ENCODE measurements at regions not wholly inside any gene's neighbourhood (a gene's known extent, or its start where the extent isn't known, plus 50 kb on each side); places are given as distances from the start of the nearest gene placed in this dataset.

DNA sequence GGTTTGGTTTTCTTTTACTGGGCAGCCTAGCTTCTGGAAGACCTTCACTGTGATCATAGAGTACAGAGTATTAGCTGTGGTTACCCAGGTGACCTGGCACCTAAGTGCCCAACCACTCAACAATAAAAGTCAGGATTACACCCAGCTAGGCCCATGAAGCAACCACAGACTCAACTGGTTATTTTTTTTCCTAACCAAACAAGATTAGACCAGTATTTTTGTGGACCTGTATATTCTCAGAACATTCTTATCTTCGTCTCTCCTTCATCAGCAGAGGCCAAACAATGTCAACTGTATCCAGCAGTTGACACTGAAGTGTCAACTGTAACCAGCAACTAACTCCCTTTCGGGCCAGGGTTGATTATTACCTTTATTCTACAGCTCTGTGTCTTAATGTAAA, 289.2 kb upstream of the SLC39A10 start:
- intact Hi-C loops (cut with DNase I): no loop called here
- Histone ChIP-seq H3K9me3 (no peaks in the 10 kb centered on the region), H3K36me3 (no peaks in the 10 kb centered on the region), H3K4me1 (no peaks in the 10 kb centered on the region), H3K4me3 (no peak overlapping the region), H3K27ac (no peak overlapping the region), H3K27me3 (no peaks in the 10 kb centered on the region)
- FAIRE-seq: no peak
- WGBS, 2 donors: 39 to 43% methylated on average over 2 of the region's 2 CpGs
- no peak for ATAC-seq
- TF ChIP-seq, protein P1, sequence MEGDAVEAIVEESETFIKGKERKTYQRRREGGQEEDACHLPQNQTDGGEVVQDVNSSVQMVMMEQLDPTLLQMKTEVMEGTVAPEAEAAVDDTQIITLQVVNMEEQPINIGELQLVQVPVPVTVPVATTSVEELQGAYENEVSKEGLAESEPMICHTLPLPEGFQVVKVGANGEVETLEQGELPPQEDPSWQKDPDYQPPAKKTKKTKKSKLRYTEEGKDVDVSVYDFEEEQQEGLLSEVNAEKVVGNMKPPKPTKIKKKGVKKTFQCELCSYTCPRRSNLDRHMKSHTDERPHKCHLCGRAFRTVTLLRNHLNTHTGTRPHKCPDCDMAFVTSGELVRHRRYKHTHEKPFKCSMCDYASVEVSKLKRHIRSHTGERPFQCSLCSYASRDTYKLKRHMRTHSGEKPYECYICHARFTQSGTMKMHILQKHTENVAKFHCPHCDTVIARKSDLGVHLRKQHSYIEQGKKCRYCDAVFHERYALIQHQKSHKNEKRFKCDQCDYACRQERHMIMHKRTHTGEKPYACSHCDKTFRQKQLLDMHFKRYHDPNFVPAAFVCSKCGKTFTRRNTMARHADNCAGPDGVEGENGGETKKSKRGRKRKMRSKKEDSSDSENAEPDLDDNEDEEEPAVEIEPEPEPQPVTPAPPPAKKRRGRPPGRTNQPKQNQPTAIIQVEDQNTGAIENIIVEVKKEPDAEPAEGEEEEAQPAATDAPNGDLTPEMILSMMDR (IDR thresholded peaks at IDR 0.05): no peak
- no peak for DNase-seq

DNA sequence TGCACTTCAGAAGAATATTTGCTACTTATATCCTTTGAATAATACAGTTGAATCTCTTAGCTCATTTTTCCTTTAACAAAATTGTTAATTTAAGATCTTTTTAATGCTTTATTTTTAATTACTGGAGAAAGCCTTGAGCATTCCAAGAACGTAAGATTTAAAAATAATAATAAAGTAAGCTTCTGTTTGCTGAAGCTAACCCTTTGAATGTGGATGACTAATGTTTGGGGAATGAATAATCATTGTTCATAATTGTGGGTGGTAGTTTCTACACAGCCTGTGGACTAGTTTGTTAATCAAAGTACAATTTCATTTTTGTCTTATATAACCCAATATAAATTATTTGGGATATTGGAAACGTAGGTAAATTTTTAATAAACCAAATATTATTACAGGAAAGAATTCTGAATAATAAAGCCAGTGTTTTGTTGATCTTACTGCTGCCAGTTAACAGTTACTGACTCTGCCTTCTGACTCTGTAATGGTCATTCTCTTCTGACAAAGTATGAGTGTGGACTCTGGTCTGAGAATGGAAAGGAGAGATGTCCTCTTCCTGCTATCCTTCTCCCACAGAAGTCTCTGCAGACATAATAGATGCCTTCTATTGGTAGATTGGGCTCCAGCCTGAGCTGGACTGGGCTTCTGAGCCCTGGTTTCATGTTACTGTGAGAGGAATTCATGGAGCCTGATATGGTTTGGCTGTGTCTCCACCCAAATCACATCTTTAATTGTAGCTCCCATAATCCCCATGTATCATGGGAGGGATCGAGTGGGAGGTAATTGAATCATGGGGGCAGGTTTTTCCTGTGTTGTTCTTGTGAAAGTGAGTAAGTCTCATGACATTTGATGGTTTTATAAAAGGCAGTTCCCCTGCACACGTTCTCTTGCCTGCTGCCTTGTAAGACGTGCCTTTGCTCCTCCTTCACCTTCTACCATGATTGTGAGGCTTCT, 292.7 kb upstream of the SLC39A10 start:
- no peak overlapping the region for H3K4me3 ChIP-seq
- DNase-seq (no peak), FAIRE-seq (no peak), ATAC-seq (peak in 1 of 4 donors; percentile 72)
- intact Hi-C loops (cut with DNase I): no loop called here
- H3K27me3 ChIP-seq: no peaks in the 10 kb centered on the region
- 46 to 51% methylated on average over 5 of the region's 5 CpGs for WGBS, 2 donors
- no peaks in the 10 kb centered on the region for H3K36me3 ChIP-seq
- TF ChIP-seq, protein P1 (IDR thresholded peaks at IDR 0.05): no peak
- no peak overlapping the region for H3K27ac ChIP-seq
- no peaks in the 10 kb centered on the region for H3K9me3 ChIP-seq
- H3K4me1 ChIP-seq: no peaks in the 10 kb centered on the region

DNA sequence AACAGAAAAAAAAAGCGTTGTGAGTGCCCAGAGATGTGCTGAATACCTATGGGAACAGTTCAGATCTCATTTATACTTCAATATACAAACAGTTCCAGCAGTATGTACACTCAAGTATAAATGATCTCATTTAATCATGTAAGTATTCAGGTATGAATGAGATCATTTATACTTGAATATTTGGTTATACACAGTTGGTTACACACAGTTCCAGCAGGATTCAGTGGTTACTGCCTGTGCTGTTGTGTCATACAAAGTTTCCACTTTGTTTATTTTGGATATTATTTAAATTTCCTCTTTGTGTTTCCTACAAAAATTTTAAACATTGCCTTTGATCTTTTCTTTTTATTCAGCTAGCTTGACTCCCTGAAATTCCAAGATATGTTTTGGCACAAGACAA, 293.5 kb upstream of the SLC39A10 start:
- no peak for DNase-seq
- WGBS, 2 donors: 42 to 52% methylated on average over 1 of the region's 1 CpG
- H3K27me3 ChIP-seq: no peaks in the 10 kb centered on the region
- TF ChIP-seq, protein P1 (IDR thresholded peaks at IDR 0.05): no peak
- FAIRE-seq: no peak
- no peaks in the 10 kb centered on the region for H3K9me3 ChIP-seq
- H3K4me1 ChIP-seq: no peaks in the 10 kb centered on the region
- H3K27ac ChIP-seq: no peak overlapping the region
- no peak overlapping the region for H3K4me3 ChIP-seq
- peak in 2 of 4 donors; percentile 34 to 61 for ATAC-seq
- intact Hi-C loops (cut with DNase I): no loop called here
- H3K36me3 ChIP-seq: no peaks in the 10 kb centered on the region

DNA sequence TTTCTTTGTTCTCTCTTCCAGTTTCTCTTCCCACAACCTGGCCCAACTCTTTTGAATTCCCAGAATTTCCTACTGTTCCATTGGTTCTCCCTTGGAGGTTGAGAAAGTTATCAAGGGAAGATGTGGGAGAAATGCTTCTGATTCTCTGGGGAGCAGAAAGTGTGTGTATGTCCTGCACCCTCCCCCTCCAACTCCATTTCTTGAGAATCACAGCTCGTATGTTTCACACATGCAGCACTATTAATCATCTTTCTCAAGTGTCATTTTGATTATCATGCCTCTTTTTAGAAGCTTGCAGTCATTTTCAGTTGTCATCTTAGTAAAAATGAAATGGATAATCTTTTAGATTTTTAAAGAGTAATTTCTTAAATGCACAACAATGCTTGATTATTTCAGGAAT, 296.8 kb upstream of the SLC39A10 start:
- intact Hi-C loops (cut with DNase I): no loop called here
- Histone ChIP-seq H3K27ac (no peak overlapping the region), H3K27me3 (no peaks in the 10 kb centered on the region), H3K4me1 (no peaks in the 10 kb centered on the region), H3K4me3 (no peak overlapping the region), H3K36me3 (no peaks in the 10 kb centered on the region), H3K9me3 (no peaks in the 10 kb centered on the region)
- DNase-seq (no peak), ATAC-seq (no peak), FAIRE-seq (no peak)
- WGBS, 2 donors: 32 to 42% methylated on average over 1 of the region's 1 CpG
- TF ChIP-seq, protein P1 (IDR thresholded peaks at IDR 0.05): no peak
